DND-41 (cell line): ENCODE measurements at regions not wholly inside any gene's neighbourhood (a gene's known extent, or its start where the extent isn't known, plus 50 kb on each side); places are given as distances from the start of the nearest gene placed in this dataset.
A peak's percentile ranks its signal among the peaks of the same experiment; 100 is the strongest.

Experiments used
- ATAC-seq: fragments of 200-7000 bp; cut with Tn5 transposase; 3 replicates; pipeline ENCODE4 v1.9.1; 2021; ENCODE audit warnings: low read depth; ENCODE audit not compliant: insufficient read depth
- DNase-seq: peaks from one replicate; pipeline ENCODE4 v3.0.0-alpha.2; 2020
- H2AFZ ChIP-seq: 2 replicates; pipeline ENCODE4 v1.6.0; 2012; ENCODE audit warnings: low read depth, low read length
- H3K27ac ChIP-seq: 2 replicates; pipeline ENCODE4 v1.5.1; 2012; ENCODE audit warnings: low read length, inconsistent platforms
- H3K27me3 ChIP-seq: fragments of 200-600 bp; sonication (generic); 2 replicates; pipeline ENCODE4 v1.6.0; 2012; ENCODE audit warnings: low read length, mild to moderate bottlenecking, inconsistent platforms; ENCODE audit not compliant: insufficient read depth, poor library complexity
- H3K36me3 ChIP-seq: 2 replicates; pipeline ENCODE4 v1.5.1; 2012; ENCODE audit warnings: low read length, inconsistent platforms; ENCODE audit not compliant: insufficient read depth
- H3K4me1 ChIP-seq: 2 replicates; pipeline ENCODE4 v1.5.1; 2012; ENCODE audit warnings: mild to moderate bottlenecking, low read length; ENCODE audit not compliant: insufficient read depth
- H3K4me2 ChIP-seq: 2 replicates; pipeline ENCODE4 v1.6.0; 2012; ENCODE audit warnings: mild to moderate bottlenecking, moderate library complexity, low read length, inconsistent platforms; ENCODE audit not compliant: insufficient read depth
- H3K4me3 ChIP-seq, 2 experiments: fragments of 200-600 bp in 1 of 2; shearing (Covaris generic) in 1 of 2; 2 replicates each; pipeline ENCODE4 v1.5.1; 2012 to 2016; ENCODE audit warnings: inconsistent platforms in 2 of 2, low read length in 2 of 2, mild to moderate bottlenecking in 2 of 2, low read depth in 1 of 2, moderate library complexity in 1 of 2
- H3K79me2 ChIP-seq: 2 replicates; pipeline ENCODE4 v1.6.0; 2012; ENCODE audit warnings: low read length, inconsistent platforms; ENCODE audit not compliant: insufficient read depth
- H3K9ac ChIP-seq: 2 replicates; pipeline ENCODE4 v1.6.0; 2012; ENCODE audit warnings: low read depth, mild to moderate bottlenecking, inconsistent platforms, low read length, moderate library complexity
- H3K9me3 ChIP-seq: 2 replicates; pipeline ENCODE4 v1.5.1; 2012; ENCODE audit warnings: low read length, moderate library complexity, mild to moderate bottlenecking, inconsistent platforms; ENCODE audit not compliant: insufficient read depth, severe bottlenecking
- H4K20me1 ChIP-seq: 2 replicates; pipeline ENCODE4 v1.6.0; 2012; ENCODE audit warnings: low read length; ENCODE audit not compliant: insufficient read depth
- EZH2 ChIP-seq: IDR thresholded peaks from 3 replicates; pipeline ENCODE4 v1.6.1; 2012; ENCODE audit warnings: borderline replicate concordance, low read depth, mild to moderate bottlenecking, moderate library complexity, low read length, inconsistent platforms; ENCODE audit not compliant: severe bottlenecking
- TF ChIP-seq, protein P1 (sequence below): IDR thresholded peaks from 2 replicates; pipeline ENCODE4 v1.5.1; 2012; ENCODE audit warnings: borderline replicate concordance, low read length, moderate library complexity, mild to moderate bottlenecking; ENCODE audit not compliant: poor library complexity, severe bottlenecking; ENCODE audit errors: extremely low read depth

DNA sequence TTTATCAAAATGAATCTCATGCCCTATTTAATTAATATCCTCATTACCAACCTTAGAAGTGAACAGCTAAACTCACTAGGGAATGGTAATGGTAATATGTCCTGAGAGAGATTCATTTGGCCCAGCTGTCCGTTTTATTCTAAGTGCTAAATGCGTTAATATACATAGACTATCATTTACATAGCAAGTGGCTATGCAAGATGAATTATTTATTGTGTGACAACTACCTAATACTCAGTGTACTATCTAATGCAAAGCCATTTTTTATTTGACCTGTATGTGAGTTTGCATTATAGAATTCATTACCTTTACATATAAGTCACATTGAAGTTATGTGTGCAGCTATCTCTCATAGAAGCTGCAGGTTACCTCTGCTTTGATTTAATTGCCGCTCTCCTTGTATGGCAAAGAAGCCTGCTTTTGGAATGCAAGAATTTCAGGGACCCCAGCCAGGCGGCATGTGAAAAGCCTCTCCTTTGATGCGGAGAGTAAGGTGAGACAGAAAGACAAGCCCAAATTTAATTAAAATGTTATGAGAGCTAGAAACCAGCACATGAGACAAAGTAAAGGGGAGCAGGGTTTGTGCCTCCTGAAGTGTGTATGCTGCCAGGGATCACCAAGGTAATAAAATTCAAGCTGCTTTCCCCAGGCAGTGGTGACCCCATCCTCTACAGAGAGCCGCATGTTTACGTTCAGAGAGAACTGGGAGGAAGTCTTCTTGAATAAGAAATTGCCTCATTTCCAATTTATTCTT, 693.0 kb upstream of the MAP3K7 start:
- H3K27ac ChIP-seq: no peak overlapping the region
- no peaks in the 10 kb centered on the region for H3K36me3 ChIP-seq
- no peaks in the 10 kb centered on the region for H4K20me1 ChIP-seq
- TF ChIP-seq, protein P1, sequence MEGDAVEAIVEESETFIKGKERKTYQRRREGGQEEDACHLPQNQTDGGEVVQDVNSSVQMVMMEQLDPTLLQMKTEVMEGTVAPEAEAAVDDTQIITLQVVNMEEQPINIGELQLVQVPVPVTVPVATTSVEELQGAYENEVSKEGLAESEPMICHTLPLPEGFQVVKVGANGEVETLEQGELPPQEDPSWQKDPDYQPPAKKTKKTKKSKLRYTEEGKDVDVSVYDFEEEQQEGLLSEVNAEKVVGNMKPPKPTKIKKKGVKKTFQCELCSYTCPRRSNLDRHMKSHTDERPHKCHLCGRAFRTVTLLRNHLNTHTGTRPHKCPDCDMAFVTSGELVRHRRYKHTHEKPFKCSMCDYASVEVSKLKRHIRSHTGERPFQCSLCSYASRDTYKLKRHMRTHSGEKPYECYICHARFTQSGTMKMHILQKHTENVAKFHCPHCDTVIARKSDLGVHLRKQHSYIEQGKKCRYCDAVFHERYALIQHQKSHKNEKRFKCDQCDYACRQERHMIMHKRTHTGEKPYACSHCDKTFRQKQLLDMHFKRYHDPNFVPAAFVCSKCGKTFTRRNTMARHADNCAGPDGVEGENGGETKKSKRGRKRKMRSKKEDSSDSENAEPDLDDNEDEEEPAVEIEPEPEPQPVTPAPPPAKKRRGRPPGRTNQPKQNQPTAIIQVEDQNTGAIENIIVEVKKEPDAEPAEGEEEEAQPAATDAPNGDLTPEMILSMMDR: no peak
- no peak for TF ChIP-seq EZH2
- H2AFZ ChIP-seq: no peak overlapping the region
- no peak overlapping the region for H3K4me3 ChIP-seq
- H3K79me2 ChIP-seq: no peaks in the 10 kb centered on the region
- no peak for DNase-seq
- ATAC-seq: no peak
- no peaks in the 10 kb centered on the region for H3K4me1 ChIP-seq
- H3K4me2 ChIP-seq: no peak overlapping the region
- H3K9ac ChIP-seq: no peak overlapping the region
- no peaks in the 10 kb centered on the region for H3K9me3 ChIP-seq
- no peaks in the 10 kb centered on the region for H3K27me3 ChIP-seq

DNA sequence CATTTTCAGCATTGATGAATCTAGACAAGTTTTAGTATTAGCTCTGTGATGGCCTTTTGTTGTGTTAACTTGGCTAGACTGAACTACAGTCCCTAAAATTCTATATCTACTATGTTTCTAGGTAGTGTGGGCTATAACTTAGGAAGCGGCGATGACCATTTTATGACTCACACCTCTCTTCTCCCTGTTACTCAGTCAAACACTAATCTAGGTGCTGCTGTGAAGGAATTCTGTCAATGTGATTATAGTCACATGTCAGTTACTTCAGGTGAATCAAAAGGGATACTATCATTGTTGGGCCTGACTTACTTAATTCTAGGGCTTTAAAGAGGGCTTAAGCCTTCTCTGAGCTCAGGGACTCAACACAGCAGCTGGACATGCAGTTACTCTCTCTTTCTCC, 691.5 kb upstream of the MAP3K7 start:
- Histone ChIP-seq H3K4me2 (no peak overlapping the region), H3K79me2 (no peaks in the 10 kb centered on the region), H3K9ac (no peak overlapping the region), H4K20me1 (no peaks in the 10 kb centered on the region), H3K27me3 (no peaks in the 10 kb centered on the region), H3K4me1 (no peaks in the 10 kb centered on the region), H3K36me3 (no peaks in the 10 kb centered on the region), H3K4me3 (no peak overlapping the region), H2AFZ (no peak overlapping the region), H3K9me3 (no peaks in the 10 kb centered on the region), H3K27ac (no peak overlapping the region)
- DNase-seq: no peak
- ATAC-seq: no peak
- no peak for TF ChIP-seq EZH2
- TF ChIP-seq, protein P1: no peak

DNA sequence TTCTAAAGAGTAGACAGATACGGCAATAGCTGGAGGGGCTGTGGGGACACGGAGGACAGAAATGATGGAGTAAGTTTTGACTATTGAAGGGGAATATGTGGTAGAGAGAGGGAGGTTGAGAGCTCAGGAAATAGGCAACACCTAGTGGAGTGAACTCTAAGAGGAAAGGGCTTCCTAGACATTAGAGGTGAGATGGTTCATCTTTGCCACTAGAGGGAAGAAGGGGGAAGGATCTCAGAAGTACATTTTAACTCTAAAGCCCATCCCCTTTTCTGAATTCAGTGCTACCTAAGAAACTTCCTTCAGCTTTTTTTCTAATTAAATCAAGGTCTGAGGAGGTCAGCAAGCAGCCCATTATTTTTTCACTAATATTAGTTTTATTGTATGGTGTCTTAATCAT, 689.4 kb upstream of the MAP3K7 start:
- Histone ChIP-seq H3K9ac (no peak overlapping the region), H3K4me2 (no peak overlapping the region), H3K4me3 (no peak overlapping the region), H3K27me3 (no peaks in the 10 kb centered on the region), H3K4me1 (no peaks in the 10 kb centered on the region), H3K27ac (no peak overlapping the region), H2AFZ (no peak overlapping the region), H3K79me2 (no peaks in the 10 kb centered on the region), H3K9me3 (peaks cover 6% of the 10 kb centered on the region), H3K36me3 (no peaks in the 10 kb centered on the region), H4K20me1 (no peaks in the 10 kb centered on the region)
- ATAC-seq (peak; percentile 56; the same call in 2 of the 3 replicates), DNase-seq (no peak)
- TF ChIP-seq, protein P1: peak; percentile 45
- no peak for TF ChIP-seq EZH2
